ENCODE measurements at regions not wholly inside any gene's neighbourhood (a gene's known extent, or its start where the extent isn't known, plus 50 kb on each side); places are given as distances from the start of the nearest gene placed in this dataset.

GRCh38 chr10:128725531-128725930 is 599.3 kb upstream of the MKI67 start:
- H3K27ac ChIP-seq: no peak overlapping the region
- no peak overlapping the region for H3K4me3 ChIP-seq
- H3K27me3 ChIP-seq: no peaks in the 10 kb centered on the region
- TF ChIP-seq POLR2A (IDR thresholded peaks at IDR 0.05) (no peak), CTCF (IDR thresholded peaks at IDR 0.05) (no peak)
- H3K4me1 ChIP-seq: no peaks in the 10 kb centered on the region
- intact Hi-C loops (cut with DNase I; ENCODE audit: low total_unique reads): no loop called here
- no peaks in the 10 kb centered on the region for H3K36me3 ChIP-seq
- no peaks in the 10 kb centered on the region for H3K9me3 ChIP-seq
- no peak for DNase-seq

- DNase-seq: no peak
- H3K4me1 ChIP-seq: no peaks in the 10 kb centered on the region
- no peak overlapping the region for H3K4me3 ChIP-seq
- no peaks in the 10 kb centered on the region for H3K9me3 ChIP-seq
- TF ChIP-seq POLR2A (IDR thresholded peaks at IDR 0.05) (no peak), CTCF (IDR thresholded peaks at IDR 0.05) (no peak)
- intact Hi-C loops (cut with DNase I; ENCODE audit: low total_unique reads): no loop called here
- H3K27ac ChIP-seq: no peak overlapping the region
- H3K27me3 ChIP-seq: no peaks in the 10 kb centered on the region
- no peaks in the 10 kb centered on the region for H3K36me3 ChIP-seq
Measured at GRCh38 chr10:128727114-128727513, 600.9 kb upstream of the MKI67 start.

- Histone ChIP-seq H3K27me3 (no peaks in the 10 kb centered on the region), H3K36me3 (no peaks in the 10 kb centered on the region), H3K4me3 (no peak overlapping the region), H3K4me1 (no peaks in the 10 kb centered on the region), H3K9me3 (no peaks in the 10 kb centered on the region), H3K27ac (no peak overlapping the region)
- no peak for DNase-seq
- TF ChIP-seq POLR2A (IDR thresholded peaks at IDR 0.05) (no peak), CTCF (IDR thresholded peaks at IDR 0.05) (no peak)
- intact Hi-C loops (cut with DNase I; ENCODE audit: low total_unique reads): no loop called here
Measured at GRCh38 chr10:128729910-128730420, 603.7 kb upstream of the MKI67 start.

DNA sequence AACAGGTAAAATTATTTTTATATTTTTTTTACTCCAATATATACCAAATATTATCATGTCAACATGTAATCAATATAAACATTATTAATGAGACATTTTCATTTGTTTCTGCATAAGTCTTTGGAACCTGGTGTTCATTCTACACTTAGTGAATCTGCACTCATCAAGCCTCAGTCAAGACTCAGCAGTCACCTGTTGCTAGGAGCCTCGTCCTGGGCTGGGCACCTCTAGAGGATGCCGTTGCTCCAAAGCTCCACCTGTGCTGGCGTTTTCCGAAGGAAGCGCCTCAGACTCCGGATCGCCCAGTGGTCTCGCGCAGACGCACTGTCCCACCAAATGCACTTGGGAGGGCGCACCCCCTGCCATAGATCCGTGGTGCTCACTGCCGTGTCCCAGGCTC is 604.7 kb upstream of the MKI67 start:
- Histone ChIP-seq H3K4me3 (no peak overlapping the region), H3K9me3 (no peaks in the 10 kb centered on the region), H3K27ac (no peak overlapping the region), H3K27me3 (no peaks in the 10 kb centered on the region), H3K36me3 (no peaks in the 10 kb centered on the region), H3K4me1 (no peaks in the 10 kb centered on the region)
- DNase-seq: no peak
- TF ChIP-seq POLR2A (IDR thresholded peaks at IDR 0.05): no peak
- TF ChIP-seq CTCF (IDR thresholded peaks at IDR 0.05): no peak
- intact Hi-C loops (cut with DNase I; ENCODE audit: low total_unique reads): no loop called here

- Histone ChIP-seq H3K9me3 (no peaks in the 10 kb centered on the region), H3K4me1 (no peaks in the 10 kb centered on the region), H3K4me3 (no peak overlapping the region), H3K27ac (no peak overlapping the region), H3K27me3 (no peaks in the 10 kb centered on the region), H3K36me3 (no peaks in the 10 kb centered on the region)
- no peak for TF ChIP-seq POLR2A (IDR thresholded peaks at IDR 0.05)
- TF ChIP-seq CTCF (IDR thresholded peaks at IDR 0.05): no peak
- DNase-seq: no peak
- intact Hi-C loops (cut with DNase I; ENCODE audit: low total_unique reads): no loop called here
Measured at GRCh38 chr10:128734161-128734560, 607.9 kb upstream of the MKI67 start.

Measured in uterus (tissue), 3 donors.